ENCODE measurements at regions not wholly inside any gene's neighbourhood (a gene's known extent, or its start where the extent isn't known, plus 50 kb on each side); places are given as distances from the start of the nearest gene placed in this dataset.
"Not testable (repeated sequence)": the region's sequence is repeated elsewhere in the genome, so short reads cannot be mapped to it uniquely, and the experiment has no call there.

DNA sequence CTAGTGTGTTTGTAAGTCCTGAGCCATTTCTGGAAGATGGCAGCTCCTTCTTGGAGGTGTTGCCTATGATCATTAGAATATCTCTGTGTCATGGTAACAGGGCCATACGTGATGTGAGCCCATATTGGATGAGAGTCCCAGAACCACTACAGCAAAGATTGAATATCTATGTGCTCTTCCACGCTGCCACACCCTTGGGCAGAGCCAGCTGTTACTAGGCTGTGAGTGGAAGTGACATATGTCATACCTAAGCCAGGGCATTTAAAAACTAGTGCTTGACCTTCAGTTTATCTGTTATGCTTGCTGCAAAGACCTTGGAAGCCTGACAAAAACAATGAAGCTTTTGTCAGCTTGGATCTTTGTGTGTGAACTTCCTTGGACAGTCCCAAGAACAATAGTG is 495.1 kb upstream of the CCDC196 start:
- TF ChIP-seq, protein P1, sequence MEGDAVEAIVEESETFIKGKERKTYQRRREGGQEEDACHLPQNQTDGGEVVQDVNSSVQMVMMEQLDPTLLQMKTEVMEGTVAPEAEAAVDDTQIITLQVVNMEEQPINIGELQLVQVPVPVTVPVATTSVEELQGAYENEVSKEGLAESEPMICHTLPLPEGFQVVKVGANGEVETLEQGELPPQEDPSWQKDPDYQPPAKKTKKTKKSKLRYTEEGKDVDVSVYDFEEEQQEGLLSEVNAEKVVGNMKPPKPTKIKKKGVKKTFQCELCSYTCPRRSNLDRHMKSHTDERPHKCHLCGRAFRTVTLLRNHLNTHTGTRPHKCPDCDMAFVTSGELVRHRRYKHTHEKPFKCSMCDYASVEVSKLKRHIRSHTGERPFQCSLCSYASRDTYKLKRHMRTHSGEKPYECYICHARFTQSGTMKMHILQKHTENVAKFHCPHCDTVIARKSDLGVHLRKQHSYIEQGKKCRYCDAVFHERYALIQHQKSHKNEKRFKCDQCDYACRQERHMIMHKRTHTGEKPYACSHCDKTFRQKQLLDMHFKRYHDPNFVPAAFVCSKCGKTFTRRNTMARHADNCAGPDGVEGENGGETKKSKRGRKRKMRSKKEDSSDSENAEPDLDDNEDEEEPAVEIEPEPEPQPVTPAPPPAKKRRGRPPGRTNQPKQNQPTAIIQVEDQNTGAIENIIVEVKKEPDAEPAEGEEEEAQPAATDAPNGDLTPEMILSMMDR (IDR thresholded peaks at IDR 0.05; ENCODE audit: unreplicated experiment), result no peak
- H3K9me3 Mint-ChIP-seq, result no peaks in the 10 kb centered on the region
- DNase-seq (ENCODE audit: low spot score in 2 of 2, unreplicated experiment in 2 of 2), result no peak
- no peaks in the 10 kb centered on the region for H3K4me1 Mint-ChIP-seq
- H3K4me3 Mint-ChIP-seq, result no peak overlapping the region
- peaks cover 5% of the 10 kb centered on the region for H3K27me3 Mint-ChIP-seq (ENCODE audit: low read depth)
- H3K27ac Mint-ChIP-seq, result no peak overlapping the region
- no peaks in the 10 kb centered on the region for H3K36me3 Mint-ChIP-seq

DNA sequence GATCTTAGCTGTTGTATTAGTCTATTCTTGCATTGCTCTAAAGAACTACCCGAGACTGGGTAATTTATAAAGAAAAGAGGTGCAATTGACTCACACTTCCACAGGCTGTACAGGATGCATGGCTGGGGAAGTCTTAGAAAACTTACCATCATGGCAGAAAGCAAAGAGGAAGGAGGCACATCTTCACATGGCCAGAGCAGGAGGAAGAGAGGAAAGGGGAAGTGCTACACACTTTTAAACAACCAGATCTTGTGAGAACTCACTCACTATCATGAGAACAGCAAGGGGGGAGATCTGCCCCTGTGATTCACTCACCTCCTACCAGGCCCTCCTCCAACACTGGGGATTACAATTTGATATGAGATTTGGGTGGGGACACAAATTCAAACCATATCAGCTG is 494.2 kb upstream of the CCDC196 start:
- not testable (repeated sequence) for H3K27ac Mint-ChIP-seq; H3K36me3 Mint-ChIP-seq; H3K9me3 Mint-ChIP-seq; H3K4me1 Mint-ChIP-seq; DNase-seq (ENCODE audit: low spot score in 2 of 2, unreplicated experiment in 2 of 2); H3K27me3 Mint-ChIP-seq (ENCODE audit: low read depth); H3K4me3 Mint-ChIP-seq

DNA sequence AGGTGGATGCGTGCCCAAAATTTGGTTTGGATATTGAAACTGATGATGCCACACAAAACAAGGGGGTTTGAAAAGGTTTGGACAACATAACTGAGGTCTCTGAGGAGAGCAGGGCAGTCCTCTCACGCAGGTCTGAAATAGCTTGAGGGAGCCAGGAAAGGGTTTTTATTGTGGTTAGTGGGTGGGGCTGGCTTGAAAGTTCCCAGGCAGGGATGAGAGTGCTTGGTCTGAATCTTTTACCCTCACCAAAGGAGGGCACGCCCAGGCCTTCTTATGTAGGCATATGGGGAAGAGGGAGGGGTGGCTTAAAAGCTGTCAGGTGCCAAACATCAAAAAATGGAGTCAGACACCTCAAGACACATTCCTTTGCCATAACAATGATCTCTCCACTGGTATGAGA is 493.1 kb upstream of the CCDC196 start:
- Mint-ChIP-seq H3K4me1 (no peaks in the 10 kb centered on the region), H3K4me3 (no peak overlapping the region), H3K27me3 (ENCODE audit: low read depth) (peaks cover 5% of the 10 kb centered on the region), H3K27ac (no peak overlapping the region), H3K36me3 (no peaks in the 10 kb centered on the region), H3K9me3 (peaks cover 2% of the 10 kb centered on the region)
- DNase-seq (ENCODE audit: low spot score in 2 of 2, unreplicated experiment in 2 of 2), result no peak
- TF ChIP-seq, protein P1 (IDR thresholded peaks at IDR 0.05; ENCODE audit: unreplicated experiment), result no peak

DNA sequence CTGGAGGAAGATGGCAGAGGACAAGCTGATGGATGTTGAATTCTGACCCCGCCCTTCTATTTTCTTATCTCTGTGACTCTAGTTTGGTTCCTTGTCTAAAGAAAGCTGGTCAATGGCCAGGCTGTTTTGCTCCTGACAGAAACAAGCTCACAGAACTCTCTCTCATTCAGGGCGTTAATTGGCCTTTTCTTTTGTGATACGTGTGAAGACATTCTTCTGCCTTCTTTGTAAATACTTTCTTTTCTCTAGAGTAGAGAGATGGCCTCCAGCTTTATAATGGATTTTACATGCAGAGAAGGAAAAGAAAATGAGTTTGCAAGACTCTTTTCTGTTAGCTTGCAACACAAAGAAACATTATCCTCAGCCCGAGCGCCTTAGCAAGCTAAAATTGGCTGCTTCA is 492.2 kb upstream of the CCDC196 start:
- TF ChIP-seq, protein P1 (IDR thresholded peaks at IDR 0.05; ENCODE audit: unreplicated experiment), result no peak
- Mint-ChIP-seq H3K27ac (no peak overlapping the region), H3K4me1 (no peaks in the 10 kb centered on the region), H3K36me3 (no peaks in the 10 kb centered on the region), H3K27me3 (ENCODE audit: low read depth) (peaks cover 5% of the 10 kb centered on the region), H3K9me3 (peaks cover 8% of the 10 kb centered on the region), H3K4me3 (no peak overlapping the region)
- no peak for DNase-seq (ENCODE audit: low spot score in 2 of 2, unreplicated experiment in 2 of 2)

DNA sequence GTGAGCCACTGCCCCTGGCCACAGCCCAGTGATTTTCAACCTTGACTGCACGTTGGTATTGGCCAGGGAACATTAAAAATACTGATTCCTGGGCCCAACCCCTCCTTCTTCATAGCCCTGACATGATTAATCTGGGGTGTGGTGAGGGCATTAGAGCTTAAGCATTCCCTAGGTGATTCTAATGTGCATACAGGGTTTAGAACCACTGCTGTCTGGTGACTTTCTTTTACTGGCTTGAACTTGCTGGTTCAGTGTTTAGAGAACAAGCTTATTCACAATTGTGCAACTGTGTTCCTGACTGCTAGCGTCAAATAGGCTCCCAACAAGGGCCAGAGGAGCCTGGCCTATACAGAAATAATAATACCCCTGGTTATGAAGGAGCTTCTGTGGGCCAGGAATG is 488.8 kb upstream of the CCDC196 start:
- Mint-ChIP-seq H3K4me3 (no peak overlapping the region), H3K27ac (no peak overlapping the region), H3K27me3 (ENCODE audit: low read depth) (peaks cover 7% of the 10 kb centered on the region), H3K36me3 (no peaks in the 10 kb centered on the region), H3K9me3 (peaks cover 33% of the 10 kb centered on the region), H3K4me1 (no peaks in the 10 kb centered on the region)
- no peak for DNase-seq (ENCODE audit: low spot score in 2 of 2, unreplicated experiment in 2 of 2)
- TF ChIP-seq, protein P1 (IDR thresholded peaks at IDR 0.05; ENCODE audit: unreplicated experiment), result no peak

DNA sequence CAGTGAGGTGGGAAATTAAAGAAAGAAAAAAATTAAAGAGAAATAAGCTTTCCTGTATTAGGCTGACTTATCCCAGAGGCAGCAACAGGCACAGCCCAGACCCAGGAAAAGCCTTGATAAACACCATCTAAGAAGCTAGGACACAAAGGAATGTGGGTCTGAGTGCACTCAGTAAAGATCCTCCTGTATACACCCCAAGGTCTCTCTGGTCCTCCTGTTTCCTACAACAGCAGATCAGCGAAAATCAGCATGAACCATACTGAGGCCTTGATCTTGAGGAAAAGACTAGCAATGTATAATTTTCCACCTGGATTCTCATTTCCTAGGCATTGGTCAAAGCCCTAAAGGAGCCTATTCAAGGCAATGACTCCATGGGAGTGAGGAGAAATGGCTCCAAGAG is 486.3 kb upstream of the CCDC196 start:
- Mint-ChIP-seq H3K9me3 (peaks cover 40% of the 10 kb centered on the region), H3K4me1 (no peaks in the 10 kb centered on the region)

More for the DNA sequence above, 486.3 kb upstream of the CCDC196 start:
- H3K36me3 Mint-ChIP-seq, result no peaks in the 10 kb centered on the region
- H3K27me3 Mint-ChIP-seq (ENCODE audit: low read depth), result peaks cover 13% of the 10 kb centered on the region
- DNase-seq (ENCODE audit: low spot score in 2 of 2, unreplicated experiment in 2 of 2), result no peak
- TF ChIP-seq, protein P1 (IDR thresholded peaks at IDR 0.05; ENCODE audit: unreplicated experiment), result no peak
- H3K4me3 Mint-ChIP-seq, result no peak overlapping the region
- no peak overlapping the region for H3K27ac Mint-ChIP-seq
